ENCODE measurements at regions not wholly inside any gene's neighbourhood (a gene's known extent, or its start where the extent isn't known, plus 50 kb on each side); places are given as distances from the start of the nearest gene placed in this dataset.

DNA sequence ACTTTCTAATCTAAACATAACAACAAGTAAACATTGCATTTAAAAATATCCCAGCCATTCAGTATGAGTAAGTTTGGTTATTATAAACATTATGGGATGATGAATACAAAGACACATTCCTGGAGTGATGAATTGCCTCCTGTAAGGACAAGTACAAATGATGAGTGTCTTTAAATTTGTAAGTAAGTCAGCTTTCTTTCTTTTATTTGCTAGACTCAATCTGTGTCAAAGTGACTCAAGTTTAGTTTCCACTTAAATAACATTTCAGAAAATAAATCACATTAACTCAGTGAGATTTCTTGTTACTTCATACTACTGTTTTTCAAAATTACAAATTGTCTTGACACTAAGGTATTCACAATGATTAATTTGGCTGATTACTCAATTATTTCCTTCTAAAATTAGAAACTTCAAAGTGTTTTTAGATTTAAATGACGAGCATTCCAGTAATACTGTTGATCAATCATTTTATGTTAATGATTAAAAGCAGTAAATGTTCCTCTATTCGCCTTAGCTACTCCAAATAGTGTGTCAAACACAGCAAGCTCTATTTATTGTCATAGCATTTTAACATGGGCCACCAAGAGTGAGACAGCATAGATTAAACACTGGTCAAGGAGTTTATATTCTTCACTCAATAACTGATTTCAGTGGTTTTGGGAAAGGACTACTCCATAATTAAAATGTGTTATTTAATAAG is 658.0 kb upstream of the MDGA2 start:
- Histone ChIP-seq H3K27ac (ENCODE audit: low read length in 2 of 2) (no peak overlapping the region), H2AFZ (ENCODE audit: insufficient read depth, low read depth, low read length, poor library complexity, severe bottlenecking) (no peak overlapping the region), H3K79me2 (ENCODE audit: control insufficient read depth, insufficient read depth, low read length) (no peaks in the 10 kb centered on the region), H3K27me3 (replicated peaks in 1 of 4; ENCODE audit: control extremely low read depth in 1 of 4, control insufficient read depth in 3 of 4, insufficient read depth in 4 of 4, low read length in 3 of 4) (no peaks in the 10 kb centered on the region), H3K9ac (ENCODE audit: low read length) (no peak overlapping the region), H3K36me3 (replicated peaks in 1 of 2; ENCODE audit: control extremely low read depth in 1 of 2, control insufficient read depth in 1 of 2, extremely low read depth in 1 of 2, insufficient read depth in 2 of 2, low read length in 1 of 2) (no peaks in the 10 kb centered on the region), H3K9me3 (ENCODE audit: control extremely low read depth in 1 of 3, control insufficient read depth in 2 of 3, insufficient read depth in 1 of 3, low read length in 2 of 3) (no peaks in the 10 kb centered on the region), H4K20me1 (ENCODE audit: control insufficient read depth, insufficient read depth, low read length, poor library complexity, severe bottlenecking) (no peaks in the 10 kb centered on the region), H3K4me2 (replicated peaks; ENCODE audit: low read depth, low read length, poor library complexity, severe bottlenecking) (no peak overlapping the region), H3K4me3 (ENCODE audit: control extremely low read depth in 1 of 5, extremely low read depth in 1 of 5, insufficient read depth in 1 of 5, low read depth in 2 of 5, low read length in 4 of 5) (no peak overlapping the region), H3K4me1 (ENCODE audit: control insufficient read depth in 2 of 2, insufficient read depth in 2 of 2, low read length in 2 of 2) (no peaks in the 10 kb centered on the region)
- H3K27me3 Mint-ChIP-seq, result no peaks in the 10 kb centered on the region
- H3K4me1 Mint-ChIP-seq, result no peaks in the 10 kb centered on the region
- H3K9me3 Mint-ChIP-seq (ENCODE audit: insufficient read depth), result peaks cover 3% of the 10 kb centered on the region
- ChIA-PET CTCF (no interaction called here), POLR2A (no interaction called here)
- intact Hi-C loops (cut with micrococcal nuclease), result no loop called here
- no CpG with 5 or more reads among the region's 2 CpGs for WGBS (ENCODE audit: insufficient coverage)
- H3K4me3 Mint-ChIP-seq, result no peak overlapping the region
- TF ChIP-seq, protein P1, sequence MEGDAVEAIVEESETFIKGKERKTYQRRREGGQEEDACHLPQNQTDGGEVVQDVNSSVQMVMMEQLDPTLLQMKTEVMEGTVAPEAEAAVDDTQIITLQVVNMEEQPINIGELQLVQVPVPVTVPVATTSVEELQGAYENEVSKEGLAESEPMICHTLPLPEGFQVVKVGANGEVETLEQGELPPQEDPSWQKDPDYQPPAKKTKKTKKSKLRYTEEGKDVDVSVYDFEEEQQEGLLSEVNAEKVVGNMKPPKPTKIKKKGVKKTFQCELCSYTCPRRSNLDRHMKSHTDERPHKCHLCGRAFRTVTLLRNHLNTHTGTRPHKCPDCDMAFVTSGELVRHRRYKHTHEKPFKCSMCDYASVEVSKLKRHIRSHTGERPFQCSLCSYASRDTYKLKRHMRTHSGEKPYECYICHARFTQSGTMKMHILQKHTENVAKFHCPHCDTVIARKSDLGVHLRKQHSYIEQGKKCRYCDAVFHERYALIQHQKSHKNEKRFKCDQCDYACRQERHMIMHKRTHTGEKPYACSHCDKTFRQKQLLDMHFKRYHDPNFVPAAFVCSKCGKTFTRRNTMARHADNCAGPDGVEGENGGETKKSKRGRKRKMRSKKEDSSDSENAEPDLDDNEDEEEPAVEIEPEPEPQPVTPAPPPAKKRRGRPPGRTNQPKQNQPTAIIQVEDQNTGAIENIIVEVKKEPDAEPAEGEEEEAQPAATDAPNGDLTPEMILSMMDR (IDR thresholded peaks at IDR 0.05), result no peak
- no peak for TF ChIP-seq EZH2 (IDR thresholded peaks at IDR 0.05; ENCODE audit: borderline replicate concordance, insufficient read depth, low read depth, low read length, poor library complexity, severe bottlenecking)
- no peak overlapping the region for H3K27ac Mint-ChIP-seq
- no peak for DNase-seq
- no peak for ATAC-seq (ENCODE audit: low read depth)

GRCh38 chr14:48331421-48331820 is 656.0 kb upstream of the MDGA2 start:
- Mint-ChIP-seq H3K27me3 (no peaks in the 10 kb centered on the region), H3K4me1 (no peaks in the 10 kb centered on the region), H3K4me3 (no peak overlapping the region), H3K9me3 (ENCODE audit: insufficient read depth) (peaks cover 3% of the 10 kb centered on the region), H3K27ac (no peak overlapping the region)
- no peak overlapping the region for H2AFZ ChIP-seq (ENCODE audit: insufficient read depth, low read depth, low read length, poor library complexity, severe bottlenecking)
- DNase-seq, result no peak
- H3K9me3 ChIP-seq (ENCODE audit: control extremely low read depth in 1 of 3, control insufficient read depth in 2 of 3, insufficient read depth in 1 of 3, low read length in 2 of 3), result peaks cover 0 to 1% (median 0%) of the 10 kb centered on the region in 3 donors
- H3K4me1 ChIP-seq (ENCODE audit: control insufficient read depth in 2 of 2, insufficient read depth in 2 of 2, low read length in 2 of 2), result no peaks in the 10 kb centered on the region
- 83% methylated on average over 1 of the region's 1 CpG for WGBS (ENCODE audit: insufficient coverage)
- H3K36me3 ChIP-seq (replicated peaks in 1 of 2; ENCODE audit: control extremely low read depth in 1 of 2, control insufficient read depth in 1 of 2, extremely low read depth in 1 of 2, insufficient read depth in 2 of 2, low read length in 1 of 2), result no peaks in the 10 kb centered on the region
- no peaks in the 10 kb centered on the region for H3K27me3 ChIP-seq (replicated peaks in 1 of 4; ENCODE audit: control extremely low read depth in 1 of 4, control insufficient read depth in 3 of 4, insufficient read depth in 4 of 4, low read length in 3 of 4)
- ChIA-PET POLR2A (no interaction called here), CTCF (no interaction called here)
- no peak overlapping the region for H3K9ac ChIP-seq (ENCODE audit: low read length)
- no peaks in the 10 kb centered on the region for H3K79me2 ChIP-seq (ENCODE audit: control insufficient read depth, insufficient read depth, low read length)
- no peak for ATAC-seq (ENCODE audit: low read depth)
- H3K27ac ChIP-seq (ENCODE audit: low read length in 2 of 2), result no peak overlapping the region
- H3K4me2 ChIP-seq (replicated peaks; ENCODE audit: low read depth, low read length, poor library complexity, severe bottlenecking), result no peak overlapping the region
- intact Hi-C loops (cut with micrococcal nuclease), result no loop called here
- no peaks in the 10 kb centered on the region for H4K20me1 ChIP-seq (ENCODE audit: control insufficient read depth, insufficient read depth, low read length, poor library complexity, severe bottlenecking)
- TF ChIP-seq EZH2 (IDR thresholded peaks at IDR 0.05; ENCODE audit: borderline replicate concordance, insufficient read depth, low read depth, low read length, poor library complexity, severe bottlenecking), result no peak
- TF ChIP-seq, protein P1 (IDR thresholded peaks at IDR 0.05), result no peak
- H3K4me3 ChIP-seq (ENCODE audit: control extremely low read depth in 1 of 5, extremely low read depth in 1 of 5, insufficient read depth in 1 of 5, low read depth in 2 of 5, low read length in 4 of 5), result no peak overlapping the region
